H9 (cell line): ENCODE measurements at regions not wholly inside any gene's neighbourhood (a gene's known extent, or its start where the extent isn't known, plus 50 kb on each side); places are given as distances from the start of the nearest gene placed in this dataset.

Experiments
- DNase-seq: peaks from one replicate; pipeline ENCODE4 v3.0.0-alpha.2; 2017
- H2AFZ ChIP-seq: one replicate; pipeline ENCODE4 v1.6.1; 2013; ENCODE audit warnings: mild to moderate bottlenecking, low read length, control low read depth, moderate library complexity
- H2AK5ac ChIP-seq: 2 replicates; pipeline ENCODE4 v1.6.1; 2013; ENCODE audit warnings: low read length, control low read depth, mixed read lengths; ENCODE audit not compliant: insufficient read length
- H2BK120ac ChIP-seq: one replicate; pipeline ENCODE4 v1.6.1; 2013; ENCODE audit warnings: low read depth, mild to moderate bottlenecking, low read length, control low read depth, inconsistent platforms; ENCODE audit not compliant: poor library complexity, severe bottlenecking
- H2BK12ac ChIP-seq: 2 replicates; pipeline ENCODE4 v1.6.1; 2013; ENCODE audit warnings: low read length, control low read depth, mixed read lengths, low read depth; ENCODE audit not compliant: insufficient read length
- H2BK15ac ChIP-seq: 2 replicates; pipeline ENCODE4 v1.6.1; 2013; ENCODE audit warnings: low read depth, low read length, control low read depth
- H2BK20ac ChIP-seq: one replicate; pipeline ENCODE4 v1.6.1; 2013; ENCODE audit warnings: low read depth, mild to moderate bottlenecking, low read length, control low read depth, inconsistent platforms; ENCODE audit not compliant: poor library complexity, severe bottlenecking
- H2BK5ac ChIP-seq: 2 replicates; pipeline ENCODE4 v1.6.1; 2013; ENCODE audit warnings: low read length, control low read depth, mixed read lengths; ENCODE audit not compliant: insufficient read length
- H3K14ac ChIP-seq: 2 replicates; pipeline ENCODE4 v1.6.1; 2013; ENCODE audit warnings: low read length, control low read depth; ENCODE audit not compliant: insufficient read depth
- H3K18ac ChIP-seq: 2 replicates; pipeline ENCODE4 v1.6.1; 2013; ENCODE audit warnings: low read depth, mild to moderate bottlenecking, mixed read lengths, low read length, control low read depth; ENCODE audit not compliant: insufficient read length
- H3K23ac ChIP-seq: 2 replicates; pipeline ENCODE4 v1.6.1; 2013; ENCODE audit warnings: low read length, control low read depth, mixed read lengths, low read depth; ENCODE audit not compliant: insufficient read length
- H3K23me2 ChIP-seq: 2 replicates; pipeline ENCODE4 v1.6.1; 2013; ENCODE audit warnings: low read depth, mild to moderate bottlenecking, mixed read lengths, low read length, control low read depth; ENCODE audit not compliant: insufficient read length, poor library complexity, severe bottlenecking
- H3K27ac ChIP-seq: 2 replicates; pipeline ENCODE4 v1.5.1; 2013; ENCODE audit warnings: low read length, control low read depth, mixed read lengths, low read depth; ENCODE audit not compliant: insufficient read length
- H3K27me3 ChIP-seq: 2 replicates; pipeline ENCODE4 v1.6.1; 2013; ENCODE audit warnings: low read length, control low read depth, inconsistent platforms; ENCODE audit not compliant: insufficient read depth
- H3K4ac ChIP-seq: 2 replicates; pipeline ENCODE4 v1.6.1; 2013; ENCODE audit warnings: low read depth, mild to moderate bottlenecking, control low read depth, inconsistent platforms, low read length, moderate library complexity
- H3K4me1 ChIP-seq: 2 replicates; pipeline ENCODE4 v1.6.1; 2013; ENCODE audit warnings: low read length, control low read depth, inconsistent platforms; ENCODE audit not compliant: insufficient read depth
- H3K4me2 ChIP-seq: 2 replicates; pipeline ENCODE4 v1.6.1; 2013; ENCODE audit warnings: low read length, control low read depth, mixed read lengths; ENCODE audit not compliant: insufficient read length, insufficient read depth
- H3K56ac ChIP-seq: 2 replicates; pipeline ENCODE4 v1.6.1; 2013; ENCODE audit warnings: low read depth, mild to moderate bottlenecking, mixed read lengths, low read length, control low read depth; ENCODE audit not compliant: insufficient read length
- H3K79me1 ChIP-seq: 2 replicates; pipeline ENCODE4 v1.6.1; 2013; ENCODE audit warnings: low read depth, mild to moderate bottlenecking, moderate library complexity, low read length, control low read depth, inconsistent platforms; ENCODE audit not compliant: insufficient read depth, poor library complexity, severe bottlenecking
- H3K79me2 ChIP-seq: 2 replicates; pipeline ENCODE4 v1.6.1; 2013; ENCODE audit warnings: low read length, control low read depth, inconsistent platforms; ENCODE audit not compliant: insufficient read depth
- H3K9ac ChIP-seq: 2 replicates; pipeline ENCODE4 v1.6.1; 2013; ENCODE audit warnings: low read length, control low read depth, mixed read lengths; ENCODE audit not compliant: insufficient read length; ENCODE audit errors: extremely low read depth
- H3K9me3 ChIP-seq: one replicate; pipeline ENCODE4 v1.6.1; 2013; ENCODE audit warnings: low read depth, low read length, inconsistent platforms; ENCODE audit not compliant: control insufficient read depth
- H3T11ph ChIP-seq: one replicate; pipeline ENCODE4 v1.6.1; 2013; ENCODE audit warnings: mild to moderate bottlenecking, low read length, control low read depth, inconsistent platforms
- H4K20me1 ChIP-seq: one replicate; pipeline ENCODE4 v1.6.1; 2013; ENCODE audit not compliant: control insufficient read depth, insufficient read length, insufficient read depth
- H4K5ac ChIP-seq: 2 replicates; pipeline ENCODE4 v1.6.1; 2013; ENCODE audit warnings: low read depth, mild to moderate bottlenecking, mixed read lengths, low read length, control low read depth; ENCODE audit not compliant: insufficient read length
- H4K8ac ChIP-seq: replicated peaks from 2 replicates; pipeline ENCODE4 v1.6.1; 2013; ENCODE audit warnings: low read length, control low read depth, mixed read lengths, low read depth; ENCODE audit not compliant: insufficient read length
- H4K91ac ChIP-seq: 2 replicates; pipeline ENCODE4 v1.6.1; 2013; ENCODE audit warnings: low read depth, mild to moderate bottlenecking, moderate library complexity, mixed read lengths, low read length, control low read depth; ENCODE audit not compliant: insufficient read length
- H3K27ac Mint-ChIP-seq, 3 experiments: 2 replicates in 2 of 3; 3 replicates in 1 of 3; pipeline ENCODE4 v1.8.0; 2020 to 2021; ENCODE audit warnings: mixed read lengths in 3 of 3, mild to moderate bottlenecking in 1 of 3, moderate library complexity in 1 of 3
- H3K27me3 Mint-ChIP-seq: 2 replicates; pipeline ENCODE4 v1.8.0; 2021; ENCODE audit warnings: low read depth, mild to moderate bottlenecking, moderate library complexity, mixed read lengths
- H3K36me3 Mint-ChIP-seq, 3 experiments: 2 replicates in 2 of 3; 3 replicates in 1 of 3; pipeline ENCODE4 v1.8.0; 2020 to 2021; ENCODE audit warnings: low read depth in 3 of 3, mixed read lengths in 3 of 3; ENCODE audit not compliant: insufficient read depth in 1 of 3
- H3K4me1 Mint-ChIP-seq, 2 experiments: 2 replicates each; pipeline ENCODE4 v1.8.0; 2020; ENCODE audit warnings: mixed read lengths in 2 of 2
- H3K4me3 Mint-ChIP-seq, 2 experiments: 2 replicates in 1 of 2; 3 replicates in 1 of 2; pipeline ENCODE4 v1.8.0; 2020 to 2021; ENCODE audit warnings: mild to moderate bottlenecking in 2 of 2, mixed read lengths in 2 of 2, moderate library complexity in 1 of 2
- H3K9me3 Mint-ChIP-seq, 2 experiments: 2 replicates in 1 of 2; 3 replicates in 1 of 2; pipeline ENCODE4 v1.8.0; 2020; ENCODE audit warnings: mild to moderate bottlenecking in 2 of 2, mixed read lengths in 2 of 2, moderate library complexity in 1 of 2
- CTCF ChIP-seq: fragments of 200-600 bp; sonication (generic); conservative IDR thresholded peaks from 3 replicates; pipeline ENCODE4 v1.8.0; 2021; ENCODE audit warnings: antibody characterized with exemption, mild to moderate bottlenecking
- WGBS: extraction: QIAGEN DNeasy Blood & Tissue Kit; methylation state at CpG from one replicate; pipeline ENCODE4 v1.1.7; 2013; ENCODE audit warnings: missing lambda C conversion rate, low lambda C conversion rate, mixed read lengths; ENCODE audit not compliant: insufficient read length; ENCODE audit errors: extremely low coverage; 5-methylcytosine and 5-hydroxymethylcytosine counted together

- TF ChIP-seq CTCF = no peak
- no CpG with 5 or more reads among the region's 4 CpGs for WGBS
- no peak overlapping the region for H4K5ac ChIP-seq
- H3K4me3 Mint-ChIP-seq = no peak overlapping the region
- no peak overlapping the region for H3K14ac ChIP-seq
- H3K4me2 ChIP-seq = no peak overlapping the region
- no peak overlapping the region for H2BK5ac ChIP-seq
- no peak overlapping the region for H3K18ac ChIP-seq
- no peak overlapping the region for H3K56ac ChIP-seq
- peaks cover 17 to 28% of the 10 kb centered on the region in 2 experiments for H3K4me1 Mint-ChIP-seq
- H2AK5ac ChIP-seq = no peak overlapping the region
- H3K4ac ChIP-seq = no peak overlapping the region
- no peak overlapping the region for H4K91ac ChIP-seq
- no peaks in the 10 kb centered on the region for H3K27me3 ChIP-seq
- no peaks in the 10 kb centered on the region for H4K20me1 ChIP-seq
- no peak overlapping the region for H2BK120ac ChIP-seq
- no peaks in the 10 kb centered on the region for H3K9me3 Mint-ChIP-seq
- no peak overlapping the region for H4K8ac ChIP-seq
- no peak overlapping the region for H3K27ac ChIP-seq
- H3K4me1 ChIP-seq = no peaks in the 10 kb centered on the region
- no peaks in the 10 kb centered on the region for H3K9me3 ChIP-seq
- H3K79me2 ChIP-seq = no peaks in the 10 kb centered on the region
- H3T11ph ChIP-seq = no peak overlapping the region
- H3K36me3 Mint-ChIP-seq = no peaks in the 10 kb centered on the region
- no peak overlapping the region for H2BK15ac ChIP-seq
- no peak overlapping the region for H2AFZ ChIP-seq
- no peak overlapping the region for H3K23ac ChIP-seq
- no peak for DNase-seq
- no peak overlapping the region for H3K9ac ChIP-seq
- no peaks in the 10 kb centered on the region for H3K79me1 ChIP-seq
- no peaks in the 10 kb centered on the region for H3K23me2 ChIP-seq
- H3K27ac Mint-ChIP-seq = no peak overlapping the region
- no peaks in the 10 kb centered on the region for H3K27me3 Mint-ChIP-seq
- no peak overlapping the region for H2BK12ac ChIP-seq
- no peak overlapping the region for H2BK20ac ChIP-seq
Observed at GRCh38 chr2:43162511-43162776, 64.0 kb downstream of the ZFP36L2 start.
